Tibial artery (tissue), 4 donors: ENCODE measurements at regions not wholly inside any gene's neighbourhood (a gene's known extent, or its start where the extent isn't known, plus 50 kb on each side); places are given as distances from the start of the nearest gene placed in this dataset.

Source experiments
- DNase-seq, 2 donors: peaks; one replicate each; pipeline ENCODE4 v3.0.0-alpha.2; 2019
- H3K27ac ChIP-seq, 2 donors: fragments of 200-600 bp; sonication (generic) in 1 of 2; 1 replicate in 1 of 2; 2 replicates in 1 of 2; pipeline ENCODE4 v1.5.1; 2018 to 2019; ENCODE audit warnings: mild to moderate bottlenecking in 1 of 2
- H3K27me3 ChIP-seq, 2 donors: fragments of 200-600 bp; sonication (generic) in 1 of 2; one replicate each; pipeline versions ENCODE4 v1.5.1 to v1.6.0; 2016 to 2019
- H3K36me3 ChIP-seq, 3 donors: fragments of 200-600 bp; sonication (generic) in 2 of 3; one replicate each; pipeline ENCODE4 v1.5.1; 2016 to 2019; ENCODE audit warnings: mild to moderate bottlenecking in 2 of 3
- H3K4me1 ChIP-seq, 4 donors: fragments of 200-600 bp; sonication (generic) in 2 of 4; 1 replicate in 3 of 4; 2 replicates in 1 of 4; pipeline ENCODE4 v1.5.1; 2016 to 2019
- H3K4me3 ChIP-seq, 2 donors: fragments of 200-600 bp; sonication (generic) in 1 of 2; 1 replicate in 1 of 2; 2 replicates in 1 of 2; pipeline ENCODE4 v1.5.1; 2018 to 2019; ENCODE audit warnings: mild to moderate bottlenecking in 2 of 2
- H3K9me3 ChIP-seq, 3 donors: fragments of 200-600 bp; sonication (generic) in 1 of 3; one replicate each; pipeline ENCODE4 v1.5.1; 2016 to 2019
- intact Hi-C: fragments of 100-400 bp; cut with DNase I; formaldehyde crosslinking; loops from one replicate; pipeline ENCODE4 v1.15.0; 2023; ENCODE audit warnings: low total_unique reads
- TF ChIP-seq, protein P1 (sequence below), 2 experiments: fragments of 200-600 bp in 1 of 2; fragments of 450-650 bp in 1 of 2; IDR thresholded peaks; one replicate each; pipeline ENCODE4 v1.5.1; 2017 to 2019; ENCODE audit warnings: antibody characterized with exemption in 2 of 2, mild to moderate bottlenecking in 1 of 2, moderate library complexity in 1 of 2

DNA sequence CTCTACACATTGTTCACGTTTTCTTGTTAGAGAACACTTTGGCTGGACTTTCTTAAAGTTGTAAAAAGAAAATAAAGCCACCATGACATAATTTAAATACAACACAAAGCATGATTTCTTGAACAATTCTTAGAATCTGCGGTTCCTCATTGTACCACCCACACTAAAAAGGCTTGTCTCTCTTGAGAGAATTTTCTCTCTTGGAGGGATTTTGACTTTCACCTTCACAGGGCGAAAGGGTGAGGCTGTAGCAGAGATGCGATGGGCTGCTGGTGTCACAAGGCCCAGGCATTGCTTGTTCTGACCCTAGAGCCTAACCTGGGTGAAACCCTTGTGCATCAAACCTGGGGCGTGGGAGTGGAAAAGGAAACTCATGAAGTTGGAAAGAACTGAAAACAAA lies 122.7 kb upstream of the RIPOR2 start:
- H3K4me1 ChIP-seq, result peaks cover 0 to 4% (median 0%) of the 10 kb centered on the region in 4 donors
- intact Hi-C loops, result no loop called here

DNA sequence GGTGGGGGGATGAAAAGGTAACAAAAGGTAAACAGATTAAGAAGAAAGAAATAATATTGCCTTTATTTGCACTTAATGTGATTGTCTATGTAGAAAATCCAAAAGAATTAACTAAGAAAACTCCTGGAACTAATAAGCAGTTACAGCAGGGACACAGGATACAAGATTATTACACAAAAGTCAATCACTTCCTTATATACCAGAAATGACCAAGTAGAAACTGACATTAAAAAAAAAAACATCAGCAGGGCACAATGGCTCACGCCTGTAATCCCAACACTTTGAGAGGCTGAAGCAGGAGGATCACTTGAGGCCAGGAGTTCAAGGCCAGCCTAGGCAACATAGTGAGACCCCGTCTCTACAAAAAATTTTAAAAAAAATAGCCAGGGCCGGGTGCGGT lies 123.2 kb upstream of the RIPOR2 start:
- TF ChIP-seq, protein P1, sequence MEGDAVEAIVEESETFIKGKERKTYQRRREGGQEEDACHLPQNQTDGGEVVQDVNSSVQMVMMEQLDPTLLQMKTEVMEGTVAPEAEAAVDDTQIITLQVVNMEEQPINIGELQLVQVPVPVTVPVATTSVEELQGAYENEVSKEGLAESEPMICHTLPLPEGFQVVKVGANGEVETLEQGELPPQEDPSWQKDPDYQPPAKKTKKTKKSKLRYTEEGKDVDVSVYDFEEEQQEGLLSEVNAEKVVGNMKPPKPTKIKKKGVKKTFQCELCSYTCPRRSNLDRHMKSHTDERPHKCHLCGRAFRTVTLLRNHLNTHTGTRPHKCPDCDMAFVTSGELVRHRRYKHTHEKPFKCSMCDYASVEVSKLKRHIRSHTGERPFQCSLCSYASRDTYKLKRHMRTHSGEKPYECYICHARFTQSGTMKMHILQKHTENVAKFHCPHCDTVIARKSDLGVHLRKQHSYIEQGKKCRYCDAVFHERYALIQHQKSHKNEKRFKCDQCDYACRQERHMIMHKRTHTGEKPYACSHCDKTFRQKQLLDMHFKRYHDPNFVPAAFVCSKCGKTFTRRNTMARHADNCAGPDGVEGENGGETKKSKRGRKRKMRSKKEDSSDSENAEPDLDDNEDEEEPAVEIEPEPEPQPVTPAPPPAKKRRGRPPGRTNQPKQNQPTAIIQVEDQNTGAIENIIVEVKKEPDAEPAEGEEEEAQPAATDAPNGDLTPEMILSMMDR (IDR thresholded peaks at IDR 0.05), result no peak
- no peaks in the 10 kb centered on the region for H3K36me3 ChIP-seq
- no peak for DNase-seq
- H3K27ac ChIP-seq, result no peak overlapping the region
- intact Hi-C loops, result no loop called here
- H3K4me1 ChIP-seq, result peaks cover 0 to 4% (median 0%) of the 10 kb centered on the region in 4 donors
- no peak overlapping the region for H3K4me3 ChIP-seq
- H3K9me3 ChIP-seq, result no peaks in the 10 kb centered on the region
- H3K27me3 ChIP-seq, result no peaks in the 10 kb centered on the region

More for the DNA sequence above, 122.7 kb upstream of the RIPOR2 start:
- no peaks in the 10 kb centered on the region for H3K9me3 ChIP-seq
- DNase-seq, result no peak
- H3K4me3 ChIP-seq, result no peak overlapping the region
- TF ChIP-seq, protein P1 (IDR thresholded peaks at IDR 0.05), result no peak
- H3K27ac ChIP-seq, result no peak overlapping the region
- no peaks in the 10 kb centered on the region for H3K27me3 ChIP-seq
- H3K36me3 ChIP-seq, result no peaks in the 10 kb centered on the region

DNA sequence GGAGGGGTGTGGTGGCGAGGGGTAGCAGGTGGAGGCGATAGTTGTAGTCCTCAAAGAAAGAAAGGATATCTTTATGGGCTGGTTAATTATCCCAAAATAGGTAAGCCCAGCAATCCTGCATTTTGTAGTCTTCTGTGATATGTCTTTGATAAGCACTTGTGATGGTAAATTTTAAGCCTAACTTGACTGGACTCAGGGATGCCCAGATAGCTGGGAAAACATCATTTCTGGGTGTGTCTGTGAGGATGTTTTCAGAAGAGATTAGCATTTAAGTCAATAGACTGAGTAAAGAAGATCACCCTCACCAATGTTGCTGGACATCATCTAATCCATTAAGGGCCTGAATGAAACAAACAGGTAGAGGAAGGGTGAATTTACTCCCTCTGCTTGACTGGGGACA lies 124.8 kb upstream of the RIPOR2 start:
- DNase-seq, result no peak
- H3K27me3 ChIP-seq, result no peaks in the 10 kb centered on the region
- no peaks in the 10 kb centered on the region for H3K9me3 ChIP-seq
- H3K4me3 ChIP-seq, result no peak overlapping the region
- intact Hi-C loops, result loop anchor here (10.0 kb wide), 1 partner anchor 476 kb away; no protein-coding TSS in a partner anchor
- H3K27ac ChIP-seq, result no peak overlapping the region
- TF ChIP-seq, protein P1 (IDR thresholded peaks at IDR 0.05), result no peak
- no peaks in the 10 kb centered on the region for H3K36me3 ChIP-seq
- no peaks in the 10 kb centered on the region for H3K4me1 ChIP-seq

DNA sequence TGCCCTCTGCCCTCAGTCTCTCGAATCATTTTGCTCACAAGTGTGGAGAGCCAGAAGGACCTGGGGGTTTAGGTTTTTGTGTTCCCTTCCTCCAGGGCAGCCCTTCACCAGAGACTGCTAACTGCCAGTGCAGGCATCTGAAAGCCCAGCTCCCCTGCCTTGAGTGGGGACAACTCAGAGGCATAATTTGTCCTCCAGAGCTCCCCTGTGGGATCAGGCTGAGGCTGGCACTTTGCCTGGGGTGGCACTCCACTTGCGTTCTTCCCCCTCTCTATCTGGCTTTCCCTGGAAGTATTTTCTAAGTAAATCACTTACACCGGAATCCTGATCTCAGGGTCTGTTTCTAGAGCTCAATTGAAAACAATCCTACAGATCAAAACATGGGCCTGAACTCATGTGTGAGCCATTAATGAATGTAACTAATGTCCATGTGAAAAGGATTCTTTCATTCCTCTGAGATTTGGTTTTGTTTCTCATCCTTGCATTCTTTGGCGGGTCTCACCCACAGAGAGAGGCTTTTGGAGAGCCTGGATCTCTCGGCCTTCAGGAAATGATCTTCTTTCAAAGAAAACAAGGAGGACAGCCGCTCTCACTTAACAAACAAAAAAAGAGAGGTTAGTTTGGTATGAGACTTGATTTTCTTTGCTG lies 125.7 kb upstream of the RIPOR2 start:
- Histone ChIP-seq H3K4me1 (no peaks in the 10 kb centered on the region), H3K27me3 (no peaks in the 10 kb centered on the region), H3K9me3 (no peaks in the 10 kb centered on the region), H3K36me3 (no peaks in the 10 kb centered on the region), H3K27ac (no peak overlapping the region), H3K4me3 (no peak overlapping the region)
- DNase-seq, result no peak
- intact Hi-C loops, result loop anchor here (10.0 kb wide), 1 partner anchor 477 kb away; no protein-coding TSS in a partner anchor
- TF ChIP-seq, protein P1 (IDR thresholded peaks at IDR 0.05), result no peak

DNA sequence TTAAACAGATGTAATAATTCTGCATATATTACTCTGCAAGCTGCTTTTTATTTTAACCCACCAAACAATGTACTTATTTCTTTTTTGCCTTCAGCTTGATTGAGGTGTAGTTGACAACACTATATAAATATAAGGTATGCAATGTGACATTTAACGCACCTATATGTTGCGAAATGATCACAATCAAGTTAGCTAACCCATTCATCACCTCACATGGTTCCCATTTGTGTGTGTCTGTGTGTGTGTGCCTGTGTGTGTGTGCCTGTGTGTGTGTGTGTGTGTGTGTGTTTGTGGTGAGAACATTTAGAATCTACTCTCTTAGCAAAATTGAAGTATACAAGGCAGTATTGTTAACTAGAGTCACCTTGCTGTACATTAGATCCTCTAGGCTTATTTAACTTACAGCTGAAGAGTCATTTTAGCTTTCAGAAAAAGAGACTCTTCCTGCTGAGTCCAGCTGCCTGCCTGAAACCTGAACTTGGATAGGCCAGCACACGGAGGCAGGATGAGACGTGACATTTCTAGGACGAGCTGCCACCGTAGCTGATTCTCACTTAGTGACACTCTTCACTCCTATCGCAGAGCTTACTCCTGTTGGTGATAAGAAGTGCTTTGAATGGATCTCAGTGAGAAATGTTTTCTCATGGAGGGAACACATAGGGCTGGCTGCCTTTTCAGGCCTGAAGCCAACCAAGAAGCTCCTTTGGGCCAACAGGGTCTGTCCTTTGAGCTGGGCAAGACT lies 126.5 kb upstream of the RIPOR2 start:
- Histone ChIP-seq H3K36me3 (no peaks in the 10 kb centered on the region), H3K27ac (no peak overlapping the region), H3K27me3 (no peaks in the 10 kb centered on the region), H3K9me3 (no peaks in the 10 kb centered on the region), H3K4me1 (no peaks in the 10 kb centered on the region), H3K4me3 (no peak overlapping the region)
- DNase-seq, result no peak
- intact Hi-C loops, result loop anchor here (10.0 kb wide), 1 partner anchor 477 kb away; no protein-coding TSS in a partner anchor
- TF ChIP-seq, protein P1 (IDR thresholded peaks at IDR 0.05), result no peak
